ENCODE measurements at regions not wholly inside any gene's neighbourhood (a gene's known extent, or its start where the extent isn't known, plus 50 kb on each side); places are given as distances from the start of the nearest gene placed in this dataset.

GRCh38 chr3:104530934-104531333 is 835.8 kb upstream of the ALCAM start:
- Mint-ChIP-seq H3K27me3 (ENCODE audit: insufficient read depth) (no peaks in the 10 kb centered on the region), H3K4me3 (no peak overlapping the region), H3K9me3 (peaks cover 5% of the 10 kb centered on the region), H3K36me3 (ENCODE audit: low read depth) (no peaks in the 10 kb centered on the region), H3K4me1 (ENCODE audit: low read depth) (no peaks in the 10 kb centered on the region), H3K27ac (no peak overlapping the region)
- no peak for DNase-seq (ENCODE audit: low spot score)
- intact Hi-C loops (cut with micrococcal nuclease), result no loop called here

GRCh38 chr3:104536715-104537114 is 830.0 kb upstream of the ALCAM start:
- intact Hi-C loops (cut with micrococcal nuclease), result no loop called here
- H3K36me3 Mint-ChIP-seq (ENCODE audit: low read depth), result no peaks in the 10 kb centered on the region
- DNase-seq (ENCODE audit: low spot score), result no peak
- no peaks in the 10 kb centered on the region for H3K4me1 Mint-ChIP-seq (ENCODE audit: low read depth)
- H3K9me3 Mint-ChIP-seq, result peaks cover 5% of the 10 kb centered on the region
- no peak overlapping the region for H3K4me3 Mint-ChIP-seq
- H3K27me3 Mint-ChIP-seq (ENCODE audit: insufficient read depth), result no peaks in the 10 kb centered on the region
- no peak overlapping the region for H3K27ac Mint-ChIP-seq

GRCh38 chr3:104537323-104537722 is 829.4 kb upstream of the ALCAM start:
- intact Hi-C loops (cut with micrococcal nuclease), result no loop called here
- no peaks in the 10 kb centered on the region for H3K36me3 Mint-ChIP-seq (ENCODE audit: low read depth)
- peaks cover 5% of the 10 kb centered on the region for H3K9me3 Mint-ChIP-seq
- DNase-seq (ENCODE audit: low spot score), result no peak
- no peak overlapping the region for H3K27ac Mint-ChIP-seq
- H3K27me3 Mint-ChIP-seq (ENCODE audit: insufficient read depth), result no peaks in the 10 kb centered on the region
- no peak overlapping the region for H3K4me3 Mint-ChIP-seq
- H3K4me1 Mint-ChIP-seq (ENCODE audit: low read depth), result no peaks in the 10 kb centered on the region

GRCh38 chr3:104546301-104546700 is 820.4 kb upstream of the ALCAM start:
- intact Hi-C loops (cut with micrococcal nuclease), result no loop called here
- Mint-ChIP-seq H3K36me3 (ENCODE audit: low read depth) (no peaks in the 10 kb centered on the region), H3K4me1 (ENCODE audit: low read depth) (no peaks in the 10 kb centered on the region), H3K4me3 (no peak overlapping the region), H3K9me3 (no peaks in the 10 kb centered on the region), H3K27me3 (ENCODE audit: insufficient read depth) (no peaks in the 10 kb centered on the region), H3K27ac (no peak overlapping the region)
- no peak for DNase-seq (ENCODE audit: low spot score)

GRCh38 chr3:104547031-104547430 is 819.7 kb upstream of the ALCAM start:
- H3K36me3 Mint-ChIP-seq (ENCODE audit: low read depth), result no peaks in the 10 kb centered on the region
- H3K9me3 Mint-ChIP-seq, result no peaks in the 10 kb centered on the region
- DNase-seq (ENCODE audit: low spot score), result no peak
- H3K4me3 Mint-ChIP-seq, result no peak overlapping the region
- no peaks in the 10 kb centered on the region for H3K4me1 Mint-ChIP-seq (ENCODE audit: low read depth)
- intact Hi-C loops (cut with micrococcal nuclease), result no loop called here
- H3K27me3 Mint-ChIP-seq (ENCODE audit: insufficient read depth), result no peaks in the 10 kb centered on the region
- no peak overlapping the region for H3K27ac Mint-ChIP-seq

GRCh38 chr3:104548401-104548800 is 818.3 kb upstream of the ALCAM start:
- Mint-ChIP-seq H3K27ac (no peak overlapping the region), H3K27me3 (ENCODE audit: insufficient read depth) (no peaks in the 10 kb centered on the region), H3K4me1 (ENCODE audit: low read depth) (no peaks in the 10 kb centered on the region), H3K4me3 (no peak overlapping the region), H3K9me3 (no peaks in the 10 kb centered on the region), H3K36me3 (ENCODE audit: low read depth) (no peaks in the 10 kb centered on the region)
- no peak for DNase-seq (ENCODE audit: low spot score)
- intact Hi-C loops (cut with micrococcal nuclease), result no loop called here

- intact Hi-C loops (cut with micrococcal nuclease), result no loop called here
- H3K4me3 Mint-ChIP-seq, result no peak overlapping the region
- no peak overlapping the region for H3K27ac Mint-ChIP-seq
- no peaks in the 10 kb centered on the region for H3K9me3 Mint-ChIP-seq
- DNase-seq (ENCODE audit: low spot score), result no peak
- no peaks in the 10 kb centered on the region for H3K27me3 Mint-ChIP-seq (ENCODE audit: insufficient read depth)
- no peaks in the 10 kb centered on the region for H3K4me1 Mint-ChIP-seq (ENCODE audit: low read depth)
- no peaks in the 10 kb centered on the region for H3K36me3 Mint-ChIP-seq (ENCODE audit: low read depth)
Observed at GRCh38 chr3:104549099-104549714, 817.5 kb upstream of the ALCAM start.

- Mint-ChIP-seq H3K4me3 (no peak overlapping the region), H3K36me3 (ENCODE audit: low read depth) (no peaks in the 10 kb centered on the region), H3K4me1 (ENCODE audit: low read depth) (no peaks in the 10 kb centered on the region), H3K27ac (no peak overlapping the region), H3K9me3 (no peaks in the 10 kb centered on the region), H3K27me3 (ENCODE audit: insufficient read depth) (no peaks in the 10 kb centered on the region)
- no peak for DNase-seq (ENCODE audit: low spot score)
- intact Hi-C loops (cut with micrococcal nuclease), result no loop called here
Observed at GRCh38 chr3:104553121-104553520, 813.6 kb upstream of the ALCAM start.

GRCh38 chr3:104554425-104554824 is 812.3 kb upstream of the ALCAM start:
- H3K4me1 Mint-ChIP-seq (ENCODE audit: low read depth), result no peaks in the 10 kb centered on the region
- H3K9me3 Mint-ChIP-seq, result no peaks in the 10 kb centered on the region
- intact Hi-C loops (cut with micrococcal nuclease), result no loop called here
- no peaks in the 10 kb centered on the region for H3K27me3 Mint-ChIP-seq (ENCODE audit: insufficient read depth)
- no peak for DNase-seq (ENCODE audit: low spot score)
- H3K4me3 Mint-ChIP-seq, result no peak overlapping the region
- no peaks in the 10 kb centered on the region for H3K36me3 Mint-ChIP-seq (ENCODE audit: low read depth)
- no peak overlapping the region for H3K27ac Mint-ChIP-seq

GRCh38 chr3:104555728-104556127 is 811.0 kb upstream of the ALCAM start:
- Mint-ChIP-seq H3K27ac (no peak overlapping the region), H3K36me3 (ENCODE audit: low read depth) (no peaks in the 10 kb centered on the region), H3K9me3 (no peaks in the 10 kb centered on the region), H3K27me3 (ENCODE audit: insufficient read depth) (no peaks in the 10 kb centered on the region), H3K4me1 (ENCODE audit: low read depth) (no peaks in the 10 kb centered on the region), H3K4me3 (no peak overlapping the region)
- no peak for DNase-seq (ENCODE audit: low spot score)
- intact Hi-C loops (cut with micrococcal nuclease), result no loop called here

- DNase-seq (ENCODE audit: low spot score), result no peak
- Mint-ChIP-seq H3K27me3 (ENCODE audit: insufficient read depth) (no peaks in the 10 kb centered on the region), H3K4me1 (ENCODE audit: low read depth) (no peaks in the 10 kb centered on the region), H3K4me3 (no peak overlapping the region), H3K9me3 (no peaks in the 10 kb centered on the region), H3K36me3 (ENCODE audit: low read depth) (no peaks in the 10 kb centered on the region), H3K27ac (no peak overlapping the region)
- intact Hi-C loops (cut with micrococcal nuclease), result no loop called here
Observed at GRCh38 chr3:104556372-104557078, 810.2 kb upstream of the ALCAM start.

GRCh38 chr3:104561324-104561723 is 805.4 kb upstream of the ALCAM start:
- Mint-ChIP-seq H3K27me3 (ENCODE audit: insufficient read depth) (no peaks in the 10 kb centered on the region), H3K4me1 (ENCODE audit: low read depth) (no peaks in the 10 kb centered on the region), H3K4me3 (no peak overlapping the region), H3K36me3 (ENCODE audit: low read depth) (no peaks in the 10 kb centered on the region), H3K27ac (no peak overlapping the region), H3K9me3 (no peaks in the 10 kb centered on the region)
- intact Hi-C loops (cut with micrococcal nuclease), result loop anchor here (10.0 kb wide), 1 partner anchor 1093 kb away; no protein-coding TSS in a partner anchor
- DNase-seq (ENCODE audit: low spot score), result no peak

- intact Hi-C loops (cut with micrococcal nuclease), result loop anchor here (1.0 to 10.0 kb wide), 3 partner anchors 805 to 1091 kb away; no protein-coding TSS in a partner anchor
- Mint-ChIP-seq H3K27me3 (ENCODE audit: insufficient read depth) (no peaks in the 10 kb centered on the region), H3K4me3 (no peak overlapping the region), H3K27ac (no peak overlapping the region), H3K9me3 (no peaks in the 10 kb centered on the region), H3K36me3 (ENCODE audit: low read depth) (no peaks in the 10 kb centered on the region), H3K4me1 (ENCODE audit: low read depth) (no peaks in the 10 kb centered on the region)
- peak; percentile 24 for DNase-seq (ENCODE audit: low spot score)
Observed at GRCh38 chr3:104564045-104564643, 802.6 kb upstream of the ALCAM start.
